ENCODE measurements at regions not wholly inside any gene's neighbourhood (a gene's known extent, or its start where the extent isn't known, plus 50 kb on each side); places are given as distances from the start of the nearest gene placed in this dataset.

GRCh38 chr10:130618647-130619046, 482.5 kb downstream of the GLRX3 start:
- Mint-ChIP-seq H3K4me3 (no peak overlapping the region), H3K4me1 (ENCODE audit: low read depth) (no peaks in the 10 kb centered on the region), H3K27ac (no peak overlapping the region), H3K27me3 (peaks cover 8% of the 10 kb centered on the region), H3K36me3 (no peaks in the 10 kb centered on the region), H3K9me3 (no peaks in the 10 kb centered on the region)
- intact Hi-C loops (cut with micrococcal nuclease): no loop called here
- DNase-seq: no peak
- ChIA-PET POLR2A (no interaction called here), CTCF (no interaction called here)

DNA sequence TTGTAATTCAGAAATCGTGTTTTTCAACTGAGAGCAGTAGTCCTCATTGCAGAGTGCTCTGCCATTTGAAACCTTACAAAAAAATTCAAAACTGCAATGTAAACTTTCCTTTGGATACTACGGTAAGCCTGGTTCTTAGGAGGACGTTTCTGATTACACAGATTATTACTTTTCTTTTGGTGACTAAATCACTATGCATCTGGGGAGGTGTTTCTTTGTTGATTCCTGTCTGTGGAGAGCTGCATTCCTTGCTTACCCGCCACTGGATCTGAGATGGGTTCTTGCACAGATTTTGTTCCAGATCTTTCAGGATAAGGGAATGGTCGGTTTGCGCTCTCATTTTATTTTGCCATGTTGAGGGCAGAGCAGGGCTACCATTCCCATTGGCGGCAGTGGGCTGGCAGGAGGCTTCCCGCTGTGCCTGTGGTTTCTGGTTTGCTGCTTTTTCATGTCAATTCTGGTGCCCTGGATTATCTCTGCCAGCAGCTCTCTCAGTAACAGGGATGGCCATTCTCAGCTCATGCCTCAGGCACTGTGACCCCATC, 485.1 kb downstream of the GLRX3 start:
- DNase-seq: no peak
- H3K27ac Mint-ChIP-seq: no peak overlapping the region
- intact Hi-C loops (cut with micrococcal nuclease): no loop called here
- H3K27me3 Mint-ChIP-seq: peaks cover 8% of the 10 kb centered on the region
- H3K4me1 Mint-ChIP-seq (ENCODE audit: low read depth): no peaks in the 10 kb centered on the region
- H3K36me3 Mint-ChIP-seq: no peaks in the 10 kb centered on the region
- ChIA-PET POLR2A (no interaction called here), CTCF (no interaction called here)
- H3K9me3 Mint-ChIP-seq: peaks cover 6% of the 10 kb centered on the region
- no peak overlapping the region for H3K4me3 Mint-ChIP-seq

DNA sequence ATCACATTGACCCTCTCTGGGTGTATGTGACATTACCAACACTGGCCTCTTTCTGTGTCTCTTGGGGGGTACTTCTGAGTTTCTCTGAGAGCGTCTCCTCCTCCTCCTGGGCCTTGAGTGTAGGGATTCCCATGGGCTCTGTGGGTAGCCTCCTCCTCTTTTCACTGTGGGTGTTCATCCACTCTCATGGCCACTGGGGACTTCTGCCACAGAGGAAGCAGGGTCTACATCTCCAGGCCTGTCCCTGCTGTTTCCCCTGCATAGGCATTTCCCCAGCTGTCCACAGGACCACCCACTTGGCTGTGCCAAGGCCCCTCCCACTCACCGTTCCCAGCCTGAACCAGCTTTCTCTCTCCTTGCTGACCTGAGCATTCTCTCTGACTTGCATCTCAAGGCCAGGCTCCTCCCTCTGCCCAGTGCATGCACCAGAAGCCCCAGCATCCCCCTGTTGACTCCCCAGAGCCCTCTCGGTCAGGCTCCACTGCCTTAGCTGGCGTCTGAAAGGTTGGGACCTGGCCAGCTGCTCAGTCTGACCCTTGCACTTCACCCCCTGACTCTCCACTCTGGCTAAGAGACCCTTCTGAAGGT, 487.6 kb downstream of the GLRX3 start:
- no peaks in the 10 kb centered on the region for H3K36me3 Mint-ChIP-seq
- H3K4me1 Mint-ChIP-seq (ENCODE audit: low read depth): no peaks in the 10 kb centered on the region
- ChIA-PET CTCF (no interaction called here), POLR2A (no interaction called here)
- intact Hi-C loops (cut with micrococcal nuclease): no loop called here
- no peak overlapping the region for H3K27ac Mint-ChIP-seq
- DNase-seq: no peak
- H3K4me3 Mint-ChIP-seq: no peak overlapping the region
- peaks cover 4% of the 10 kb centered on the region for H3K27me3 Mint-ChIP-seq
- H3K9me3 Mint-ChIP-seq: peaks cover 6% of the 10 kb centered on the region

GRCh38 chr10:130627346-130628045, 491.3 kb downstream of the GLRX3 start:
- Mint-ChIP-seq H3K27me3 (no peaks in the 10 kb centered on the region), H3K4me3 (no peak overlapping the region), H3K36me3 (no peaks in the 10 kb centered on the region), H3K4me1 (ENCODE audit: low read depth) (no peaks in the 10 kb centered on the region), H3K9me3 (peaks cover 6% of the 10 kb centered on the region), H3K27ac (no peak overlapping the region)
- ChIA-PET POLR2A (no interaction called here), CTCF (no interaction called here)
- intact Hi-C loops (cut with micrococcal nuclease): no loop called here
- DNase-seq: no peak

DNA sequence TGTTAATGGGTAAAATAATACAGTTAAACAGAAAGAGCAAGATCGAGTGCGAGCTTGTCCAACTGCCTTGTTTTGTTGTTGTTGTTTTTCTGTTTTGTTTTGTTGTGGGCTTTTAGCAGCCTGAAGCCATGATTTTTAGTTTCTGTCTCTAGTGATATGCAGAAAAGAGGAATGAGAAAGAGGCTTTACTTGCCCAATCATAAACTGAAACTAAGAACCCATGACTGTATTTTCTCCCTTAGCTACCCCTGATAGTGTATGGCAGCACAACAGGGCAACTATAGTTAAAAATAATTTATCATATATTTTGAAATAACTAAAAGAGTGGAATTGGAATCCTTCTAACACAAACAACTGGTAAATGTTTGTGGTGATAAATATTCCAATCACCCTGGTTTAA, 493.9 kb downstream of the GLRX3 start:
- DNase-seq: no peak
- intact Hi-C loops (cut with micrococcal nuclease): no loop called here
- Mint-ChIP-seq H3K27ac (no peak overlapping the region), H3K4me3 (no peak overlapping the region), H3K9me3 (no peaks in the 10 kb centered on the region), H3K4me1 (ENCODE audit: low read depth) (no peaks in the 10 kb centered on the region), H3K36me3 (no peaks in the 10 kb centered on the region), H3K27me3 (no peaks in the 10 kb centered on the region)
- POLR2A ChIA-PET: no interaction called here
- CTCF ChIA-PET: no interaction called here

DNA sequence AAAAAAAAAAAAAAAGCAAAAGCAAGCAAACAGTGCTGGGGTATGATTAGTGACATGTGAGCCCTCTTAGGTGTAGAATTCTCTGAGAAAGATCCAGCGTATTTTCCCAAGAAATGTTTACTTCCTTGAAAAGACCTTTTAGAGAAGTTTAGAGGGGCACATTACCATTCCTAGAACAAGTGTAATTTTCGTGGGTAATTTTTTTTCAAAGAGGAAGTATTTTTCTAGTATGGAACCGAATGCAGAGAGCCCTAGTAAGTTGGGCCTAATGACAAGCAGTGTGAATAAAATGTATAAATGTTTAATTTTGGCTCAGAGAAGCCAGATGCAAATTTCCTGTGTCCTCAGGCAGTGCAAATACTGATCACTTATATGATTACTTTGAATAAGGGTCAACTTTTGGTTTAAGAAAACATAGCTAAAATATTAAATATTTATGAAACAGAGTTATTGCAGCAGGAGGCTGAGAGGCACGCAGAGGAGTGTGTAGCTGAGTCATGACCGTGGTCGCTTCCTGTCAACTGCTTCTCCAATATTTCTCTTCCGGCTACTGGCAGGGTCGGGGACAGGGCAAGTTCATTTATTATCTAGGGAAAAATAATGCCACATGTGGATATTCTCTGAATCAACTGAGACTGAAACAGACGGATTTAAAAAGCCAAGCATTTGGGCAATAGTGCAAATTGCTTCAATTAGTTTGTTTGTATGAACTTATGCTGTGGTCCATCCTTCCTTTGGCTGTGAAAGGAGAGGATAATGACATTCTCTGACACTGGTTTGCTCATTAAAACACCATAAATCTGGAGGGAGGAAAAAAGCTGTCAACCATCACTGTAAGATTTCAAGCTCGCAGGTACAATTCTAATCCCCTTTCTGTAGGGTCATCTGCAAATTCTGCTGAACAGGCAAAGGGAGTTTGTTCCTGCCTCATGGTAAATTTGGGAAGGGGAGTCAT, 495.2 kb downstream of the GLRX3 start:
- Mint-ChIP-seq H3K36me3 (no peaks in the 10 kb centered on the region), H3K9me3 (no peaks in the 10 kb centered on the region), H3K4me3 (no peak overlapping the region), H3K27ac (no peak overlapping the region), H3K4me1 (ENCODE audit: low read depth) (no peaks in the 10 kb centered on the region), H3K27me3 (peaks cover 7% of the 10 kb centered on the region)
- POLR2A ChIA-PET: no interaction called here
- no peak for DNase-seq
- CTCF ChIA-PET: no interaction called here
- intact Hi-C loops (cut with micrococcal nuclease): no loop called here

- ChIA-PET CTCF (no interaction called here), POLR2A (no interaction called here)
- H3K4me3 Mint-ChIP-seq: no peak overlapping the region
- no peak overlapping the region for H3K27ac Mint-ChIP-seq
- DNase-seq: no peak
- H3K9me3 Mint-ChIP-seq: no peaks in the 10 kb centered on the region
- H3K36me3 Mint-ChIP-seq: no peaks in the 10 kb centered on the region
- H3K27me3 Mint-ChIP-seq: peaks cover 12% of the 10 kb centered on the region
- no peaks in the 10 kb centered on the region for H3K4me1 Mint-ChIP-seq (ENCODE audit: low read depth)
- intact Hi-C loops (cut with micrococcal nuclease): no loop called here
Measured at GRCh38 chr10:130634816-130635215, 498.6 kb downstream of the GLRX3 start.

DNA sequence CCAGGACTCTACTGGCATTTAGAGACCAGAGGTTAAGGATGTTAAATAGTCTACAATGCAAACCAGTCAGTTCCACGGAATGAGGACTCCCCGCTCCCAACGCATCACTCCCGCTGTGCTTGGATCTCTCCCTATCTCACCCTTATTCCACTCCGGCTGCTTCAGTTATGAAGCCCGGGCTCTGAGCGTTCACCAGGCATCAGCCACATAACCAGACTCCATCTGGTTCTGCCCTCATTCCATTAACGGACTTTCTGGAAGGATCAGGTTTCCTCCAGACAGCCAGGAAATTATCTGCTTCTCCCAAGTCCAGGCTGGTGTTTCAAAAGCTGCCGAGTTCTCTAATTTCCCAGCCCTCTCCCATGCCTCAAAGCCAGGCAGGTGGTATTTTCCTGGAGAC, 499.3 kb downstream of the GLRX3 start:
- DNase-seq: no peak
- Mint-ChIP-seq H3K9me3 (no peaks in the 10 kb centered on the region), H3K4me3 (no peak overlapping the region), H3K27ac (no peak overlapping the region), H3K27me3 (peaks cover 12% of the 10 kb centered on the region), H3K36me3 (no peaks in the 10 kb centered on the region), H3K4me1 (ENCODE audit: low read depth) (no peaks in the 10 kb centered on the region)
- intact Hi-C loops (cut with micrococcal nuclease): no loop called here
- ChIA-PET CTCF (no interaction called here), POLR2A (no interaction called here)

- peaks cover 12% of the 10 kb centered on the region for H3K27me3 Mint-ChIP-seq
- no peaks in the 10 kb centered on the region for H3K9me3 Mint-ChIP-seq
- POLR2A ChIA-PET: no interaction called here
- no peaks in the 10 kb centered on the region for H3K36me3 Mint-ChIP-seq
- no peak for DNase-seq
- no peak overlapping the region for H3K27ac Mint-ChIP-seq
- CTCF ChIA-PET: no interaction called here
- no peaks in the 10 kb centered on the region for H3K4me1 Mint-ChIP-seq (ENCODE audit: low read depth)
- H3K4me3 Mint-ChIP-seq: no peak overlapping the region
- intact Hi-C loops (cut with micrococcal nuclease): no loop called here
Measured at GRCh38 chr10:130636313-130636930, 500.2 kb downstream of the GLRX3 start.

GRCh38 chr10:130637089-130637676, 501.0 kb downstream of the GLRX3 start:
- intact Hi-C loops (cut with micrococcal nuclease): no loop called here
- H3K4me3 Mint-ChIP-seq: no peak overlapping the region
- CTCF ChIA-PET: no interaction called here
- no peaks in the 10 kb centered on the region for H3K36me3 Mint-ChIP-seq
- no peaks in the 10 kb centered on the region for H3K4me1 Mint-ChIP-seq (ENCODE audit: low read depth)
- peaks cover 12% of the 10 kb centered on the region for H3K27me3 Mint-ChIP-seq
- no peak for DNase-seq
- POLR2A ChIA-PET: no interaction called here
- no peaks in the 10 kb centered on the region for H3K9me3 Mint-ChIP-seq
- no peak overlapping the region for H3K27ac Mint-ChIP-seq

- Mint-ChIP-seq H3K27me3 (peaks cover 12% of the 10 kb centered on the region), H3K4me1 (ENCODE audit: low read depth) (no peaks in the 10 kb centered on the region), H3K4me3 (no peak overlapping the region), H3K27ac (no peak overlapping the region), H3K36me3 (no peaks in the 10 kb centered on the region), H3K9me3 (no peaks in the 10 kb centered on the region)
- no peak for DNase-seq
- ChIA-PET POLR2A (no interaction called here), CTCF (no interaction called here)
- intact Hi-C loops (cut with micrococcal nuclease): no loop called here
Measured at GRCh38 chr10:130638991-130639390, 502.8 kb downstream of the GLRX3 start.

GRCh38 chr10:130642926-130643325, 506.7 kb downstream of the GLRX3 start:
- Mint-ChIP-seq H3K4me3 (no peak overlapping the region), H3K9me3 (no peaks in the 10 kb centered on the region), H3K4me1 (ENCODE audit: low read depth) (no peaks in the 10 kb centered on the region), H3K27ac (no peak overlapping the region), H3K27me3 (no peaks in the 10 kb centered on the region), H3K36me3 (no peaks in the 10 kb centered on the region)
- no peak for DNase-seq
- intact Hi-C loops (cut with micrococcal nuclease): no loop called here
- CTCF ChIA-PET: no interaction called here
- POLR2A ChIA-PET: no interaction called here
